SW 1271 (cell line): ENCODE measurements at regions not wholly inside any gene's neighbourhood (a gene's known extent, or its start where the extent isn't known, plus 50 kb on each side); places are given as distances from the start of the nearest gene placed in this dataset.

Experiments used
- DNase-seq, 2 experiments: peaks; one replicate each; lab custom pipeline; 2025; lab: John Stamatoyannopoulos, UW

DNA sequence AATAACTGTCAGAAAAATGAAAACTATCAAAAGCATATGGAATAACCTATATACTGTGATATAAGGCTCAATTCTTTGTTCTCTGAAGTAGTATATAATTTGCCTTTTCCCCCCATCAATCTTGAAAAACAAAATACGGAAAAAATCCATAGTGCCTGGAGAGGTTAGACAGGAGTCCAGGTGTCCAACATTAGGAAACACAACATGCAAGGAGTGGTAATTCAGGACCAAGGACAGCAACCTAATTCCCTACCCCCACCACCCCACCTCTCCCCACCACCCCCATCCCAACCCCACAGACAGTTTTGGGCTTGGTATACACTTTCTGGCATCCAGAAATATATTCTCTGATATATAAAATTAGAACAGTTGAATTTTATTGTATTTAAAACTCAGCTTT is 55.1 kb upstream of the SLC25A26 start:
- no peak for DNase-seq

DNA sequence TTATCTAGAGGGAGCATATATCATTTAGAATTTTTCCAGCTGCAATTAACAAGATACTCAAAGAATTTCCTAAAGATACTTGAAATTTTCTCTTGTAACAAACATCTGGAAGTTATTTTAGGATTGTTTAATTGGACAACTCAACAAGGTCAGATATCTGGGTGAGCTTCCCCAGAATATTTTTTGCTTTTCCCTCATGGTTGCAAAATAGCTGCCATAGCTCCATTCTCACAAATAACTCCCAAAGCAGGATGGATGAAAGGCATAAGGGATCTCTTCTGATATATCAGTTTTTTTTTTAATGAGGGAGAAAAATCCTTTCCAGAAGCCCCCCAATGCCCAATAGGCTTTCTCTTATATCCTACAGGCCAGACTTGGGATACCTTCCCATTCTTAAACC is 56.6 kb upstream of the SLC25A26 start:
- no peak for DNase-seq

DNA sequence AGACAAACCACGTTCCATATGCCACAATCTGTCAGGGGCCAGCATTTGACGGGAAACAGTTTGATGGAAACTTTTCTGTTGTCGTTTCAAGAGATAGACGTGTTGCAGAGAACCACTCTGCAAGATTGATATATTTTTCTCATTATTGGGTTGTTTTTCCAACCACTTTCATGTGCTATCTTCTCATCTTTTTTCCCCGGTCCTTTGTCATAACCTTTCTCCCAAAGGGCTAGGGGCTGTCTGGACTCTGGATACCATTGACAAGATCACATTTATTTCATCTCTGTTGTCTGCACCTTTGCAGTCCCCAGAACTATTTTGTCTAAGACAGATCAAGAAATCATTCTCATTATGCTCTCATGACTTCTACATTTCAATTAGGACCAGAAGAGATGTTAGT is 57.6 kb upstream of the SLC25A26 start:
- DNase-seq: no peak

DNA sequence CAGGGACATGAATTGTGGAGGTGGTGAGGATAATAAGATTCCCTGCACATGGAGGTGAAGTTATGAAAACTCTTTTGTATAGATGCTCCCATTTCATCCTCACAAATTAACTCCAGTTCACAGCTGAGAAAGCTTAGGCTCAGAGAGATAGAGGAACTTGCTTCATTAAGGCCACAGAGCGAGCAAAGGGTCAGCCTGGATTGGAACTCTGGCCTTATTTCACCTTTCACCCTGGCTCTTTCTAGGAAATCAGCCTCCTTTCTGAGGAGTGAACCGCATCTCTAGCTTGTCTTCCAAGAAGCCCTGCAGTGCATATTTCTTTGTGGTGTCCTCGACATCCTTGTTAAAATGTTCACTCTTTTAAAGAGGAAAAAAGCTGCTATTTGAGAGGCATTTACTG is 58.0 kb upstream of the SLC25A26 start:
- no peak for DNase-seq

DNA sequence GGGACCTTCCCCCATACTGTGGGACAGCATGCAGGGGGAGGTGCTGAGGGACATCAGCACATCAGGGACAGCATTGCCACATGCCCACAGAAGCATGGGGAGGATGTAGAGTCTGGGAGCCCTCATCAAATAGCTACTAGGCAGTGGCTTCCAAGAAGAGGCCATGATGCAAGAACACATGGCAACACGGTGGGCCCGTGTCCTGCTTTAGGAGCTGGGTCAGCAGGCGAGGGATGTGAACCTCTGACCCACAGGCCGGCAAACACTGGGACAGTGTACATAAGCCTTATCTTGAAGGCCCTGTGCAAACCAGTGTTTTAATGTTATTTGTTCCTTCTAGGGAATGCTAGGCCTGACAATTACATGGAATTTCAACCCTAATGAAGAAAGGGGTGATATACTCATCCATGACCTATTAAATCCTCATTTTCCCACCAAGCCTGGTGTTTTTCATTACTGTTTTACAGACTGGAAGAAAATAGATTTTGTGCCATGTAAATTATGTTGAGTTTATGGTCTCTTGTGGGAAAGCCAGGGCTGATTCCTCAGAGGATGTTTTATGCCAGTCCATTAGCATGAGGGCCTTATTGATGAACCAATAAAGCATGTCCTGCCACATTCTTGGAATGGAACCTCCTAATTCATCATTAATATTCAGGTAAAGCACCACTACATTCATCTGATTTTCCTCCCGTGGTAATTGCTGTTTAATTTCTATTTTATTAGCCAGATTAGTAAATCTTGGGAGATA is 61.7 kb upstream of the SLC25A26 start:
- DNase-seq: no peak

DNA sequence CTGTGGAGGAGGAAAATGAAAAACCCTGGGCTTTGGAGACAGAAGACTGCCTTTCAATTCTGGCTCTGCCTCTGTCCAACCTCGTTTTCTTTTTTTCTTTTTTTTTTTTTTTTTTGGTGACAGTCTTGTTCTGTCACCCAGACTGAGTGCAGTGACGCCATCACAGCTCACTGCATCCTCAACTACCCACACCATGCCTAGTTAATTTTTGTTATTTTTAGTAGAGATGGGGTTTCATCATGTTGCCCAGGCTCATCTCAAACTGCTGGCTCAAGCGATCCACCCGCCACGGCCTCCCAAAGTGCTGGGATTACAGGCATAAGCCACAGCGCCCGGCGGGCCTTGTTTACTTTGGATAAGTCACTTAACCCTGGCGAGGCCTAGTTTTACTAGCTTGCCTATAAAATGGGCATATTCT is 66.3 kb upstream of the SLC25A26 start:
- DNase-seq: no peak

DNA sequence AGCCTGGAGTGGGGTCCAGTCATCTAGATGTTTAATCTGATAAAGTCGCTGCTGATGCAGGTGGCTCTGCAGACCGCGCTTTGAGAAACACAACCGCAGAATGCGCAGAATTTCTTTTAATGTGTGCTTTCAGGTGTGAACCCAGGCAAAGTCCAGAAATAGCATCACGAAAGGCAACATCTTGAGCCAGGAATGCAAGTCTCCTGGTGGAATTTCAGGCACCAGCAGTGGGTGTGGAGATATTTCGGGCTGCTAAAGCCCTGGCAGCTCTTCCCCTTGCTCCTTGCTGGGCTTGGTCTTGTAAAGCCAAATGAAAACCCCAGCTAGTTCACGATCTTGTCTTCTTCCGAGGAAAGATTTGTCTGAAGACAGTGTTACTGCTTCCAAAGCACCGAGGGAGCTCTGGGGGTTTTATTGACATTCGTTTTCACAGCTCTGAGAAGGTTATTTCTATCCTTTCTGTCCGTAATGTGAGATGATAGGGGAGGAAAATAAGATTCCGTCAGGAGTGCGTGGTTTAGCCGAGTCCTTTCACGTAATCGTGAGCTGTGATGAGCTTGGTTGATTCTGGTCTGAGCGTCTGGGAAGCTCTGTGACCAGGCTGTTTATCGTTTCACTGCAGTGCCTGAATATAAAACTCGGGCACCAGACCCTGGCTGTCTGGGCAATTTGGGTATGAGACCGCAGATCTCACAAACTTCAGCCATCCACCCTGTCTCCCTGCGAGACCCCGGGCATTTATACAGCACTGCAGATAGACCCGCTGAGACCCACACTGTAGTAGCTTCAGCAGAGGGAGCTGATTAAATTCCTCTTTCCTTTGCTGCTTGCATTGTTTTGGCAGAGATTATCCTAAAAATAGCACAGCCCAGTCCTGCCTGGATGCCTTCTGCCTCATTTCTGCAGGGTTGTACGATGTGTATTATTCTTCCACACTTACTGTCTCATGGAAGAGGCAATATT is 67.0 kb upstream of the SLC25A26 start:
- DNase-seq: no peak

DNA sequence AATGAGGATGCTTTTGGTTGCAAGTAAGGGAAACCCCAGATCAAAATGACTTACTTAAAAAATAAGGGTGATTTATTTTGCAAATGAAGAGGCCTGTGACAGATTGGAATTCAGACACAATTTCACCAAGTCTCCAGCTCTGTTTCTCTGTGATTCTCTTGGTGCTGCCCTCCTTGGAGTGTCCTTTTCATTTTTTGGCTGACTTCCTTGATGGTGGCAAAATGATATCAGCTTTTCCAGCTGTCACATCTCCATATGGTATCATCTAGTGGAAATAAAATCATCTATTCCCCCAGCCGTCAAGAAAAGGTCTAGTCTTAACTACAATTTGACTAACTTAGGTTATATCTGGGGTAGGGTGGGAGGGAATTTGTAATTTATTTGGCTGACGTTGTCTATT is 68.5 kb upstream of the SLC25A26 start:
- no peak for DNase-seq

DNA sequence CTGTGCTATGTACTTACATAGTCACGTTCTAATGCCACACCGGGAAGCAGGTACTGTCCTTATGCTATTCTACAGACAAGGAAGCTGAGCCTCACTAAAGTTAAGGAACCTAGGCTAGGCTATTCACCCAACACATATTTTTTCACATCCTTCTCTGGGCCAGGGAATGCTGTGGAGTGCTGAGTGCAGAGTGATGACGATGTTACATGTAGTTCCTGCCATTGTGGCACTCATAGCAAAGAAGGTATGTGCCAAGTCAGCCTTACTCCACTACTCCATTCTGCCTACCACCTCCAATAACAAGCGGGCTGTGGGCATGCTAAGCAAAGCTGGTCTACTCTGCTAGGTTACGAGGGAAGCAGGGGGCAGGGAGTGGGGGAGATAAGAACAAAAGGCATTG is 69.8 kb upstream of the SLC25A26 start:
- no peak for DNase-seq

DNA sequence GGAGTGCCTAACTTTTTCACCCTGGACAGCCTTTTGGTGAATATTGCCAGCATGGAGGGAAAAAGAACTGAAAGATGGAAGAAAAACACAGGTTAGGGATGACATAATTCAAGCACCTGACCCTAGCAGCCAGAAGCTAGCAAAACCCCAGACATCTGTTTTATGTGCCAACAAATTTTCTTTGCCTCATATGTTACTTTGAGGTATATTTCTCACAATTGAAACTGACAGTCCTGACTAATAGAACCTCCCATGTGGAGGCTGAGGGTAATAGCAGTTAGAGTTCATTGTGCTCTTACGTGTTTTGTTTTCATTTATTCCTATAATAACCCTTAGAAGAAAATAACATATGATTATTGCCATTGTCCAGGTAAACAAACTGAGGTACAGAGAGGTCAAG is 71.5 kb upstream of the SLC25A26 start:
- no peak for DNase-seq

DNA sequence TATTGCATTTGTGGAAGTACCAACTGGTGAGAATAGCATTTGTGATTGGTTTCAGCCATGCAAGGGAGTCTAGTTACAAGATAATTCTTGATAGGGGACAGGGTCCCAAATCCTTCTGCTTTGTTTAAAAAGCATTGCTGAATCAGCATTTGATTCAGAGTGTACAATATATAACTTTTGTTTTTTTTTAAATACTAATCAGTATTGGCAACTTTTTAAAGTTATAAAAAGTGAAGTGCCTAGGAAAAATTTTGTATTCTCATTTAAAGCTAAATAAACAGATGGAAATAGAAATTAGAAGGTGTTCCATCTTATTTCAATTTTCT is 75.4 kb upstream of the SLC25A26 start:
- no peak for DNase-seq

DNA sequence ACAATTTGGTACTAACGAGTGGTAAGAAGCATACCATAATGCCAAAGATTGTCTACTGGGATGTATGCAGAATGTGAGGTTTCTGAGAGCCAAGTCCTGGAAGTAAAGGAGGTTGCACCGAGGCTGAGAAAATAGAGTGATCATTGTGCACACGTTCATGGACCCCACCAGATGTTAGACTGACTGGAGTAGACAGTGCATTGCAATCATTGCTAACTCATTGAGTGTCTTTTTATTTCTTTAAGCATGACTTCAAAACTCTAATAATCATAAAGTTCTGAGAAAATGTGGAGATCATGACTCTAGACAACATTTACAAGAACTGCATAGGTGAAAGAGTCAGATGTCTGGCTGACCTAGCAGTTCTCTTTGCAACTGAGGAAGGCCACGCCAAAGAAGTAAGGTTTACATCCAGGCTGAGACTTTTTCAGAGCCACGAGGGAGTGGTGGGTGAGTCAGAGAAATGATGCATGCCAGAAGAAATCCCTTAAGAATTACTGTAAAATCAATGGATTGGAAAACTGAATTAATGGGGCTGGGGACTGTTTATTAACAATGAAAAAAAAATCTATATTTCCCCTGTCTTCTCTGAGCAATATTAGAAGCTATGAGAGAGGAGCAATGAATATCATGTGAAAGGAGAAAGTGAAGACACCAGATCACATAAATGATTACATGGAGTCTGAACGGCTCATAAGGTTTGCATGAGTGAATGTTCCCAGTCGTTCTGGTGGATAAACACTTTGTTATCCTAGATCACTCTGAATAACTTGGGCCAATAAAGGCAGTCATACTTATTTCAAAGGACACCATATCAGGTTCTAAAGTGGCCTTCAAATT is 76.0 kb upstream of the SLC25A26 start:
- no peak for DNase-seq

DNA sequence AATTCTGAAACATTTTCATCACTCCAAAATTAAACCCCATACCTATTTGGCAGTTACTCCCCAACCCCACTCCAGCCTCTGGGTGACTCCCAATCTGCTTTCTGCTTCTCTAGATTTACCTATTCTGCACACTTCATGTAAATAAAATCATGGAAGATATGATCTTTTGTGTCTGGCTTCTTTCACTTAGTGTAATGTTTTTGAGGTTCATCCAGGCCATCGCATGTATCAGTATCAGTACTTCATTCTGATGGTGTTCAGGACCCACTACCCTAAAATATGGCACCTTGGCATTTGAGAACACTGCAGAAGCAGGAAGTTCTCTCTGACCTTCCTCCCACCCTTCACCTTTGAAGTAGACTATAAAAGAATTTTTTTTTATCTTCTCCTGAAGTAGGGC is 78.7 kb upstream of the SLC25A26 start:
- DNase-seq: no peak

DNA sequence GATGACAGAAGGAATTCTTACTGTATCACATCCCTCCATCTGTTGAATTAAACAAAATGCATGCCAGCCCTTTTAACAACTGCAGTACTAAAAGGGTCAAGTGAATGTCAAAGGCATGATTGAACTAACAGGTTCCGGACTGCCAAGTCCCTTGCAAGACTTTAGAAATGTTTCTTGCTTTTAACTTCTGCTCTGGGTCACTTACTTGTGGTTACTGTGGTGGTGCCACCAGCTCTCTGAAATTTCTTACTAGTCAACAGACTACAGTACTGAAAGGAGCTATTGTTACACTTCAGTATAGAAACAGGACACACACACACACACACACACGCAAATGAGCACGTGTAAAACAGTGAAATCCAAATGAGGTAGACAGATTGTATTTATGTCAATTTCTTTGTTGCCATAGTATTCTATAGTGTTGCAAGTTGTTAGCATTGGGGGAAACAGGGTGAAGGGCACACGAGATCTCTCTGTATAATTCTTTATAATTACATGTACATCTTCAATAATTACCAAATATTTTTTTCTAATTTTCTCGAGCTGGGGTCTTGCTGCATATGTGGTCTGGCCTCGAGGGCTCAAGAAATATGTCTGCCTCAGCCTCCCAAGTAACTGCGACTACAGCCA is 79.9 kb upstream of the SLC25A26 start:
- DNase-seq: no peak

DNA sequence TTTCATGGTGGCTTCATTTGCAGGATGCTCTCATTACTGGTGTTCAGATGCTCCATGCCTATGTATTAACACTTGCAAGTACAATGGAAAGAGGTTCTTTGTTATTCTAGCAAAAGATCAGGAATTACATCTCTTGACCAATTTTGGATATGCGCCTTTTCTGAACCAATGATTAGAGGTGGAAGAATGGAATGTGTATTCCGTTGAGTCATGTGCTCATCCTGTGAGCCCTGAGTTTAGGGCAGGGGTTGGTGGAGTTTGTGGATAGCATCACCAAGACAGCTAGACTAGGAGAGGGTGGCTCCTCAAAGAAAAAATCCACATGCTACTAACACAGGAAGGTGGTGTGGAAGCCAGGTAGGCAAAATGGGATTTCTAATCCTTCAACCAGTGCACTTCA is 80.7 kb upstream of the SLC25A26 start:
- DNase-seq: no peak

DNA sequence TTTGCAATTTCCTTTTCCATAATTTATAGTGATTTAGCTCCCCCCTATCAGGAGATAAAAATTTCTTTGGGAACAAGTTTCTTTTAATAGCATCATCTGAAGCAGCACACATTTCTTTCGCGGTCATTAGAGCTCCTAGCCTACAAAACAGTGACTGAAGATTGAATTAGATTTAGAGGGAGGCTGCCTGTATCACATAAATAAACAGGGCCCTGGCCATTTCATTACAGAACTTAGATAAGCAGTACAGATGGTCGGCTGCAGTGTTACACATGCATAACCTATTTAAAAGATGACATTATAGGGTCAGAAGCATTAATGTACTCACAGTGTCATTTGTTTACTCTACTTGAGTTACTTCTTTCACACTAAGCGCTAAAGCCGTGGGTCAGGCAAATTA is 81.4 kb upstream of the SLC25A26 start:
- DNase-seq: no peak

DNA sequence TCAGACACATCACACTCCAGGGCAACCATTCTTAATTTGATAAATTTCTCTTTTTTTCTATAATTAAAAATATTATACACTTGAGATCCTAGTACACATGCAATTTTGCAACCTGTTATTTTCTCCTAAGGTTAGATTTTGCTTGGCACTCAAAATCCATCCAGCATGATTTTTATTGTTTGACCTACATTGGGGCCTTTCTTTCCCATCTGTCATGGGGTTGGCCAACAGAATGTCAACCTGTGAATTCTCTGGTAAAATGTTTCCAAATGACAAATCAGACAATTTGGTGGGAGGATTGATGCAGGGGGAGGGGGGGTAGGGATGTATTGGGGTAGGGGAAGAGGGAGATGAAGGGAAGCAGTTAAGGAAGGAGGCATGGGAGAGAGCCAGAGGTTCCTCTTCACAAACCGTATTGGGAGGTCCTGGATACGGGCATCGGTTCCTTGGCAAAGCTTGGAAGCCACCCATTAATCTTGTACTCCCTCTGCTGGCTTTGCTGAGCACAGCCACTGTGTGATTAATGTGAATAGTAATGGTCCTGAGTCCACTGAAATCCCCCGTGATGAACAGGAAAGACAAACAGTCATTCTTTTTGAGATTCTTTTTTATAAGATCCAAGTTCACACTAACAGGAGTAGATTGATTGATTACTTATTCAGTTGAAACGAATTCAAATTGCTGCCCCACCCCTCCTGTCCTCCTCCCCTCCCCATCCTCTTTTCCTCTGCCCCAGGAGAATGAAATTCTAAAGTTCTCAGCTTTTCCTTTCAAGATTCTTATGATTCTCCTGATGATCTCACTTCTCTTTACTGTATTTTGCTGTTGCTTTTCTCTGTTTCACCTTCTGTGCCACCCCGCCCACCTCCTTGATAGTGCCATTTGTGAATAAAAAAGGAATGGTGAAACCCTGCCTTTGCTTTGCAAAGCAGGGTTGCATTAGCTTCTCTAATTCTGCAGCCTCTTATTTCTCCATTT is 82.2 kb upstream of the SLC25A26 start:
- DNase-seq: peak in 1 of 2 experiments; percentile 10

DNA sequence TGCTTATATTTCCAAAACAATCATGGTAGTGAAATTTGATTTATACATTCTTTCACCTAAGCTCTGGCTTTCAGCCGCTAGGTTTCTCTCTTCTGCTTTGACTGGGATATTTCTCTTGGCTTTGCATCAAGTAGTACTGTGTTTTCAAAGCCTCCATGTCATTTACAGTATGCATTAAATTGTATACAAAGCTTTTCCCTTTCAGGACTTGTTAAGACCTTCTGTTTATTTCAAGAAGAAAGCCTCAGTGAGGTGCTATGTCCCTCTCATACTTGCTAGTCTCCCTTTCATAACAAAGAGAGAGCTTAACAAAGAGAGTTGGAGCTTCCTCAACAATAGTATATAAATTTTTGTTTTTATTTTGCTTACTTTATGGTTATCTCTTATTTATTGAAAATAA is 84.2 kb upstream of the SLC25A26 start:
- DNase-seq: no peak

DNA sequence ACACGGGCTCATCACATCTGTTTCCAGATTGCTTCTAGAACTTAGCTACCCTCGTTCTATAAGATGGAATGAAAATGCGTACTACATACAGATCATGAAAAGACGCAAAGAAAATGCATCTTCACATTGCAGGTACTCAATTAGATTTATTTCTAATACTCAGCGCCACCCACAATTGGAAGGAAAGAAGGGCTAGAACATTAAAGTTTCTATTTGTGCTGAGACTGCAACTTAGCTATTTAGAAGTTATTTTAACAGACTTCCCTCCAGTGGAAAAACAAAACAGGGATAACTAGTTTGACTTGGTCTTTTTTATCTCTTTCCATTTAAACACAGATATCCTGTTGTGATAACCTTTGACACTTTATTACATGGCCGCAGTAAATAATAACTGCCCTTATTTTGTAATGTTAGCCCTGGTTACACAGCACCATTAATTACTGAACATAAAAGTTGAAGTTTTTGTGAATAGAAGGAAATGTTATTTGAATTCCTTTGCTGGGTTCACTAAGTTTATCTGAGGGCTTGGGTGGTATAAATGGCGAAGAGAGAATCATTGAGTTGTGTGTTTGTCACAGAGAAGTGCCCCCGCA is 86.9 kb upstream of the SLC25A26 start:
- DNase-seq: no peak

DNA sequence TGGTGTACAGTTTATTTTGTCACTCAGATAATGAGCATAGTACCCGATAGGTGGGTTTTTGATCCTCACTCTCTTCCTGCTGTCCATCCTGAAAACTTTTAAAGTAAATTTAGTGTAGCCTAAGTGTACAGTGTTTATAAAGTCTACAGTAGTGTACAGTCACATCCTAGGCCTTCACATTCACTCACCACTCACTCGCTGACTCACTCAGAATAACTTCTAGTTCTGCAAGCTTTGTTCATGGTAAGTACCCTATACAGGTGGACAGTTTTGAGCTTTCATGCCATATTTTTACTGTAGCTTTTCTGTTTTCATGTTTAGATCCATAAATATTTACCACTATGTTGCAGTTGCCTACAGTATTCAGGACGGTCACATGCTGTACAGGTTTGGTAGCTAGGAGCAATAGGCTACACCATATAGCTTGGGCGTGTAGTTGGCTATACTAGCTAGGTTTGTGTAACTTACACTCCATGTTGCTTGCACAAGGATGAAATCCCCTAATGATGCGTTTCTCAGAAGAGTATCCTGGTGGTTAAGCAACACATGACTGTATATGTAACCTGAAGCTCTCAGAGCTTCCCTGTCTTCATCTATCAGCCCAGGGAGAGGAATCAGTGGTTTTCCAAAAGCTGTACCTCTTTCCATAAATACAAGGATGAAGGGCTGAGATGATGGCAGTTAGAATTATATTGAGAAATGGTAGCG is 87.6 kb upstream of the SLC25A26 start:
- peak in 1 of 2 experiments; percentile 11 for DNase-seq
